KMS-11 (cell line): ENCODE measurements at regions not wholly inside any gene's neighbourhood (a gene's known extent, or its start where the extent isn't known, plus 50 kb on each side); places are given as distances from the start of the nearest gene placed in this dataset.
A peak's percentile ranks its signal among the peaks of the same experiment; 100 is the strongest.
"Not testable (repeated sequence)": the region's sequence is repeated elsewhere in the genome, so short reads cannot be mapped to it uniquely, and the experiment has no call there.

Experiments
- H2AFZ ChIP-seq: fragments of 200-600 bp; sonication (generic); 2 replicates; pipeline ENCODE4 v1.6.1; 2016; ENCODE audit warnings: antibody characterized with exemption, mixed run types, low read depth
- H3K27ac ChIP-seq: fragments of 200-600 bp; sonication (generic); 2 replicates; pipeline ENCODE4 v1.6.1; 2016; ENCODE audit warnings: mild to moderate bottlenecking, mixed run types
- H3K27me3 ChIP-seq: fragments of 200-600 bp; sonication (generic); 2 replicates; pipeline ENCODE4 v1.6.1; 2017; ENCODE audit warnings: mild to moderate bottlenecking, low read depth, mixed run types, moderate library complexity; ENCODE audit not compliant: insufficient read depth
- H3K36me3 ChIP-seq: fragments of 200-600 bp; sonication (generic); 2 replicates; pipeline ENCODE4 v1.6.1; 2017; ENCODE audit warnings: mild to moderate bottlenecking, mixed run types; ENCODE audit not compliant: insufficient read depth
- H3K4me1 ChIP-seq: fragments of 200-600 bp; sonication (generic); 2 replicates; pipeline ENCODE4 v1.6.1; 2016; ENCODE audit warnings: mild to moderate bottlenecking, low read depth, mixed run types; ENCODE audit not compliant: poor library complexity, severe bottlenecking
- H3K4me2 ChIP-seq: fragments of 200-600 bp; sonication (generic); 2 replicates; pipeline ENCODE4 v1.7.0; 2016; ENCODE audit warnings: mild to moderate bottlenecking, mixed run types
- H3K4me3 ChIP-seq: fragments of 200-600 bp; sonication (generic); IDR thresholded peaks from 2 replicates; pipeline ENCODE4 v1.6.1; 2017; ENCODE audit warnings: low read depth, low read length, mixed read lengths; ENCODE audit not compliant: insufficient read depth
- H3K79me2 ChIP-seq: fragments of 200-600 bp; sonication (generic); 2 replicates; pipeline ENCODE4 v1.6.1; 2016; ENCODE audit warnings: low read depth, mixed run types; ENCODE audit not compliant: insufficient read depth
- H3K9ac ChIP-seq: fragments of 200-600 bp; sonication (generic); 2 replicates; pipeline ENCODE4 v1.6.1; 2016; ENCODE audit warnings: mild to moderate bottlenecking, mixed run types
- H4K20me1 ChIP-seq: fragments of 200-600 bp; sonication (generic); 2 replicates; pipeline ENCODE4 v1.6.1; 2016; ENCODE audit warnings: mild to moderate bottlenecking, mixed run types; ENCODE audit not compliant: insufficient read depth
- TF ChIP-seq, protein P1 (sequence below): fragments of 200-600 bp; sonication (generic); conservative IDR thresholded peaks from 2 replicates; pipeline ENCODE4 v1.6.1; 2017; ENCODE audit warnings: low read depth, mild to moderate bottlenecking, antibody characterized with exemption, low read length, moderate library complexity, mixed read lengths

DNA sequence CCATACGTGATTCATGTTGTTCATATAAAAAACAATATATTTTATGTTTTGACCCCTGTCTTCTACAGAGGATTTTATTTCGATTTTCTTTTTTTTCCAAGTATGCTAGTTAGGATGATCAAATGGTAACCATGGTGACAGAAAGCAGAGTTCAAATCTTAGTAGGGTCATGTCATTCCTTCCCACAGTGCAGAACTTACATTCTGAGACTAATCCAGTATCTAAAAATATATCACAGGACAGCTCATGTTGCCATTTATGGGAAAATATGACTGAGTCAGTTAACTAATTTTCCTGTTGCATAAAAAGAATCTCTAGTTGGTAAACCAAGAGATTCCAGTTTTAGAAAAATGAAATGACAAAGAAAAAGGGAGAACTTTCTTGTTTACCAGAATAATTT lies 209.5 kb downstream of the PARM1 start:
- Histone ChIP-seq H3K27ac (no peak overlapping the region), H3K9ac (no peak overlapping the region), H3K4me3 (no peak overlapping the region), H3K36me3 (no peaks in the 10 kb centered on the region), H3K4me1 (peaks cover 5% of the 10 kb centered on the region), H3K27me3 (no peaks in the 10 kb centered on the region), H3K4me2 (no peak overlapping the region), H2AFZ (no peak overlapping the region), H3K79me2 (no peaks in the 10 kb centered on the region), H4K20me1 (no peaks in the 10 kb centered on the region)
- TF ChIP-seq, protein P1, sequence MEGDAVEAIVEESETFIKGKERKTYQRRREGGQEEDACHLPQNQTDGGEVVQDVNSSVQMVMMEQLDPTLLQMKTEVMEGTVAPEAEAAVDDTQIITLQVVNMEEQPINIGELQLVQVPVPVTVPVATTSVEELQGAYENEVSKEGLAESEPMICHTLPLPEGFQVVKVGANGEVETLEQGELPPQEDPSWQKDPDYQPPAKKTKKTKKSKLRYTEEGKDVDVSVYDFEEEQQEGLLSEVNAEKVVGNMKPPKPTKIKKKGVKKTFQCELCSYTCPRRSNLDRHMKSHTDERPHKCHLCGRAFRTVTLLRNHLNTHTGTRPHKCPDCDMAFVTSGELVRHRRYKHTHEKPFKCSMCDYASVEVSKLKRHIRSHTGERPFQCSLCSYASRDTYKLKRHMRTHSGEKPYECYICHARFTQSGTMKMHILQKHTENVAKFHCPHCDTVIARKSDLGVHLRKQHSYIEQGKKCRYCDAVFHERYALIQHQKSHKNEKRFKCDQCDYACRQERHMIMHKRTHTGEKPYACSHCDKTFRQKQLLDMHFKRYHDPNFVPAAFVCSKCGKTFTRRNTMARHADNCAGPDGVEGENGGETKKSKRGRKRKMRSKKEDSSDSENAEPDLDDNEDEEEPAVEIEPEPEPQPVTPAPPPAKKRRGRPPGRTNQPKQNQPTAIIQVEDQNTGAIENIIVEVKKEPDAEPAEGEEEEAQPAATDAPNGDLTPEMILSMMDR, result no peak

DNA sequence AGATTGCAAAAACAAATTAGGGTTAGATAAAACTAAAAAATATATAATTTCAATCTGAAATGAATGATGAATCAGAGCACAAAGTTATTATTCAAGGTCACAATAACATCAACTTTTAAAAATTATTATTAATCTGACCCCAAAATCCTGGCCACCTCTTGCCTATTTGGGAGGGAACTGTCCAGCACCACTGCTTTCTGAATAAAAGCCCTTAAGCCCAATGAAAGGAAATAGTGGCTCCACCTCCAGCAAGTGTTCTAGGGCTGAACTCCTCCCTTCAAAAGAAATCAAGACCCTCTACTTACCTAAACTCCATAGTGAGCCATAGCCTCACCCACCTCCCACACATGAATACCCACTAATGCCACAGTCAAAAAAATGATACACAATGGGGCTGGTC lies 208.2 kb downstream of the PARM1 start:
- Histone ChIP-seq H3K9ac (no peak overlapping the region), H3K27me3 (no peaks in the 10 kb centered on the region), H3K36me3 (no peaks in the 10 kb centered on the region), H3K4me3 (no peak overlapping the region), H3K4me2 (no peak overlapping the region), H3K4me1 (peaks cover 5% of the 10 kb centered on the region), H4K20me1 (no peaks in the 10 kb centered on the region), H3K27ac (no peak overlapping the region), H2AFZ (no peak overlapping the region), H3K79me2 (no peaks in the 10 kb centered on the region)
- TF ChIP-seq, protein P1, result no peak

GRCh38 chr4:75137302-75137701 lies 204.4 kb downstream of the PARM1 start:
- H3K4me1 ChIP-seq, result peaks cover 6% of the 10 kb centered on the region
- no peaks in the 10 kb centered on the region for H3K36me3 ChIP-seq
- no peaks in the 10 kb centered on the region for H3K27me3 ChIP-seq
- H3K9ac ChIP-seq, result no peak overlapping the region
- H3K27ac ChIP-seq, result no peak overlapping the region
- H2AFZ ChIP-seq, result no peak overlapping the region
- H4K20me1 ChIP-seq, result no peaks in the 10 kb centered on the region
- H3K4me3 ChIP-seq, result no peak overlapping the region
- no peak overlapping the region for H3K4me2 ChIP-seq
- no peaks in the 10 kb centered on the region for H3K79me2 ChIP-seq
- TF ChIP-seq, protein P1, result no peak

DNA sequence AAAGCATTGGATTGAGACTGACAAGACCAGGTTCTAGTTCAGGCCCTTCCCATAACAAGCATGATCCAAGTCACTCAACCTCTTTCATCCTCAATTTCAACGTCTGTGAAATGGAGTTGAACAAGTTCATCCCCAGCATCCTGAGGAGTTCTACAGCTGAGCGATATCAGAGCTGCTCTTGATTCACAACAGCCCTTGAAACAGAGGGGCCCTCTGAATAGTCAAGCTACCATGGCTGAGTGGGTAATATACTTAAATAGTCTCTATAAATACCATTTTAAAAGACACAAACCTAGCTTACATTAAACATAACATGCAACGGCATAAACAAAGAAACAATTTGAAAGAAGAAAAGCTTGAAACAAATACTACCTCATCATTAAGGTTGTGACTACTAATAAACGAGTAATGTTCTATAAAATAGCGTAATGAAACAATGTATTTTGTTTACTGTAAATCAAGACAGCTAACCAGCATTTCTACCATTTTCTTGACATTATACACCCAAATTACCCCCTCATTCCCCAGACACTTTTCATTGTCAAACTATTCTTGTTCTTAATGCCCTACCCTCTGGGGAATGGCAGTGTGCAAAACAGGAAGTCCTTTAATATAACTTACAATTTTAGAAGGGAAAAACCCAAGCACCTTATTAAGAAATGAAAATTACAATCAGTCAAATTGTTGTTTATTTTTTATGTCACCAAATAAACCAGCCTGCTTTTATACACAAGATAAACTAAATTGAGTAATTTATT lies 202.3 kb downstream of the PARM1 start:
- Histone ChIP-seq H3K27me3 (no peaks in the 10 kb centered on the region), H3K27ac (no peak overlapping the region), H3K4me3 (no peak overlapping the region), H3K36me3 (no peaks in the 10 kb centered on the region), H3K79me2 (no peaks in the 10 kb centered on the region), H4K20me1 (no peaks in the 10 kb centered on the region), H3K9ac (no peak overlapping the region), H3K4me1 (peaks cover 6% of the 10 kb centered on the region), H2AFZ (no peak overlapping the region), H3K4me2 (no peak overlapping the region)
- TF ChIP-seq, protein P1, result no peak

- not testable (repeated sequence) for H4K20me1 ChIP-seq, H2AFZ ChIP-seq, H3K4me3 ChIP-seq, H3K36me3 ChIP-seq, H3K79me2 ChIP-seq, H3K27me3 ChIP-seq, H3K4me1 ChIP-seq
- H3K9ac ChIP-seq, result peak overlapping the region; percentile 45; the same call in 1 of the 2 replicates
- 0 out of 2 replicates have a peak overlapping the region, but pooled peaks have one; percentile 15 for H3K4me2 ChIP-seq
- H3K27ac ChIP-seq, result peak overlapping the region; percentile 59
Observed at GRCh38 chr4:75126870-75127269, 194.0 kb downstream of the PARM1 start.
